ENCODE measurements at regions not wholly inside any gene's neighbourhood (a gene's known extent, or its start where the extent isn't known, plus 50 kb on each side); places are given as distances from the start of the nearest gene placed in this dataset.

DNA sequence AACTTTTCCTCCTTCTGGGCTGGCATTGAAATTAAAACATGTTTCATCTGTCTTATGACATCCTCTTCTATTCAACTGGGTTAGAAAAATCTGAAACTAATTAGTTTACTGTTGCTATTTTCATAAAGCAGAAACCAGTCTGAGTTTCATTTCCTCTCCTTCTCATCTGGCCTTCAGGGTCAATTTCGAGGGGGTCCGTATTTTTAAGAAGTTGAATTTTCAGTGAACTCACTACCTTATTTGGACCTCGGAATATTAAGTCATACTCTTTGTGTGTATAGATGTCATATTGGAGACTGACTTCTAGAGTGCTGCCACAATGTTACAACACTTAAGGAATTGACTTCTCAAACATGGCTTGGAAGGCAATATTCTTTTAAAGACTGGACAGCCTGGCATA, 485.9 kb downstream of the SQOR start:
- DNase-seq: no peak

- DNase-seq: no peak
These were observed 486.6 kb downstream of the SQOR start for GRCh38 chr15:46121441-46121840.

- no peak for DNase-seq
These were observed 491.8 kb downstream of the SQOR start for GRCh38 chr15:46126581-46126980.

GRCh38 chr15:46127361-46127874, 492.6 kb downstream of the SQOR start:
- no peak for DNase-seq

DNA sequence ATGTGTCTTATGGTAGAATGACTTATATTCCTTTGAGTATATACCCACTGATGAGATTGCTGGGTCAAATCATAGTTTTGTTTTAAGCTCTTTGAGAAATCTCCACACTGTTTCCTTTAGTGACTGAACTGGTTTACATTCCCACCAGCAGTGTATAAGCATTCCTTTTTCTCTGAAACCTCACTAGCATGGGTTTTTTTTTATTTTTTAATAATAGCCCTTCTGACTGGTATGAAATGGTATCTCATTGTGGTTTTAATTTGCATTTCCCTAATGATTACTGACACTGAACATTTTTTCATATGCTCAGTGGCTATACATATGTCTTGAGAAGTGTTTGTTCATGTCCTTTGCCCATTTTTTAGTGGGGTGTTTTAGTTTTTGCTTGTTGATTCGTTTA, 494.3 kb downstream of the SQOR start:
- no peak for DNase-seq

DNA sequence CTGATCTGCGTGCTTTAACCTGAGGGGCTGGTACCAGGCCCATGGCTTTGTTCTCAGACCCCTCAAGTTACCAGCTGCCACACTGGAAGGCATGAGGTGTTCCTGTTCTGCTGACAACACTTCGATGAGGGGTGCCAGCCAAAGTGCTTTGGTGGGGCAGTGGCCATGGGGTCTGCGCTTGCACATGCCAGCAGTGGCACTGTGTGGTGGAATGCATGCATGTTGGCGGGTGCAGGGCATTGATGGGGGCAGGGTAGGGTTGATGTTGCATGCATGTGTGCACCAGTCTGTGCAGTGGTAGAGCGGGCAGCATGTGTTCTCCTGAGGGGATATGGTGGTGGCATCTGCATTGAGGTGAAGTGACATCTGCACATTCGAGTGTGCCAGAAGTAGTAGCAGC, 497.0 kb downstream of the SQOR start:
- no peak for DNase-seq

DNA sequence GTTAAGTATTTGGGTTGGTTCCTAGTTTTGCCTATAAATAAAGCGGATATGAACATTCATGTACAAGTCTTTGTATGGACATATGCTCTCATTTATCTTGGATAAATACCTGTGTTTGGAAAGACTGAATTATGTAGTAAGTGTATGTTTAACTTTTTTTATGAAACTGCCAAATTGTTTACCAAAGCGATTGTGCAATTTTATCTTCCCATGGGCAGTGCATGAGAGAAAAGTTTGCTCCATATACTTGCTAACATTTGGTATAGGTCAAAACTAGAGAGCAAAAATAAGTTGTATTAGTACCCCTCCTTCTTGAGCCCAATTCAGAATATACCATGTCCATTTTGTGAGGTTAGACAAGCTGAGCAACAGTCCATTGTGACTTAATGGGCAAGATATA, 502.6 kb downstream of the SQOR start:
- no peak for DNase-seq

GRCh38 chr15:46146002-46146401, 511.2 kb downstream of the SQOR start:
- no peak for DNase-seq

GRCh38 chr15:46146915-46147314, 512.1 kb downstream of the SQOR start:
- DNase-seq: no peak

DNA sequence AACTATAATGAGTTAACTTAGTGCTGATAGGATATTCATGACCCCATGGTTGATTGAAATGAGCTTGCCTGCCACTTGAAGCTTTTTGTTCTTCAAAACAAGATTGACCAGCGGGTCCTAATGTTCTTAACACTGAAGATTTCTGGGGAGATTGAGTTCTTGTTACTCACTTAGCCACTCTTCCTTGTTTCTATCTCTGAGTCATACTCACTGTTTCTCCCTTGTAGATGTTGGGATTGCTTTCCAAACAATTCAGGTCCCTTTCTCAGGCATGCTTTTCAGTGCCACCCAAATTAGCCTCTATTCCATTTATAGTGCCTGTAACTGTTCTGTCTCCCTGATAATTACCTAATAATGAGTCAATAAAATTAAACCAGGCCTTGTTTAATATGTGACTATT, 517.0 kb downstream of the SQOR start:
- DNase-seq: no peak

DNA sequence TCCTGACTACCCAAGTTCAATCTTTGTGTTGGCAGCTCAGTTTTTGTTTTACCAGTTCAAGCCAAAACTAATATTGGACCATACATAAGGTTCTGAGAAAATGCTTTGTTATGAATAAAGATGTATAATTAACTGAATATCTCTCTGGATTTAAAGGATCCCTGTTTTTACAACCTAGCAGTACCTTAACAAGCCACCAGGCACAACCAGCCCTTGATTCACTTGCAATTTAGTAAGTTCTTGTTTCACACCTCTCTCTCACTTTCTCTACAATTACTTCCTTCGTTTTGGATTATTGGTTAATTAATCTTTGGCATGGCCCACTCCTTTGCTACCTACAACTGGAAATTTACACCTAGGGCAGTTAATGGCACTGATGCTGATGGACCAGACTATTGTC, 531.9 kb downstream of the SQOR start:
- no peak for DNase-seq

- no peak for DNase-seq
These were observed 535.5 kb downstream of the SQOR start for GRCh38 chr15:46170326-46170725.

- DNase-seq: no peak
These were observed 539.3 kb downstream of the SQOR start for GRCh38 chr15:46174122-46174521.

DNA sequence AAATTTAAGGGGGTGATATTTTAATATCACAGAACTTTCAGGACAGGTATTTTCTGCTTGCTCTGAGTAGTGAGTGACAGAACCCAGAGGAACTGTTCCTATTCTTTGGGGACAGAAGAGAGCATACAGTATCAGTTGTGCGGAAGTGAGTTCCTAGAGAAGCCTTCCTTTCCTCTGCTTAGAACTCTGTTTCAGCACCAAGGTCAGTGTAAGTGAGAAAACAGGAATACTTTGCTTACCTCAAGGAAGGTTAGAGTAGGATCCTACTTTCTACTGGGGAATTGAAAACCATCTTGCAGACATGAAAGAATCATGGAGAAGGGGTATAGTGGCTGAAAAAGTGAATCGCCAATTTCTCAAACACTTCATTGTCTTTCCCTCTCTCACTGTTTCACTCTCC, 542.4 kb downstream of the SQOR start:
- DNase-seq: no peak

- no peak for DNase-seq
These were observed 543.3 kb downstream of the SQOR start for GRCh38 chr15:46178138-46178537.

GRCh38 chr15:46207341-46207740, 572.5 kb downstream of the SQOR start:
- no peak for DNase-seq

DNA sequence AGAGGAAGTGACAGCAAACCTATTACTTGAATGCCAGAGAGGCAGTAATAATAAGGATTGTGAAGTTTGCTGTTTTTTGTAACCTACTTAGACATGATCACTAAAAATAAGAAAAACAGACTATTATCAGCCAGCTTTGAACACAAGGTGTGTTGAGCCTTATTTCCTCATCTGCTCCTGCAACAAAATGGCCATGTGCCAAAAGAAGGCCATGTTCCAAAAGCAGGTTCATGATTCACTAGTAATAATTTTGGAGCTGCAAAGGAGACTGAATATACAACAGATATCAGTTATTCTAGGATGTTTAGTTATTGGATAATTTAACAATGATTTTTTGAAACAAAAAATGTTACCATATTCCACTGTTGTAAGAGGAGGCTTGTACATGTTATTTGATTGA, 578.7 kb downstream of the SQOR start:
- no peak for DNase-seq

GRCh38 chr15:46222826-46223225, 588.0 kb downstream of the SQOR start:
- no peak for DNase-seq

- DNase-seq: no peak
These were observed 594.4 kb downstream of the SQOR start for GRCh38 chr15:46229263-46229662.

DNA sequence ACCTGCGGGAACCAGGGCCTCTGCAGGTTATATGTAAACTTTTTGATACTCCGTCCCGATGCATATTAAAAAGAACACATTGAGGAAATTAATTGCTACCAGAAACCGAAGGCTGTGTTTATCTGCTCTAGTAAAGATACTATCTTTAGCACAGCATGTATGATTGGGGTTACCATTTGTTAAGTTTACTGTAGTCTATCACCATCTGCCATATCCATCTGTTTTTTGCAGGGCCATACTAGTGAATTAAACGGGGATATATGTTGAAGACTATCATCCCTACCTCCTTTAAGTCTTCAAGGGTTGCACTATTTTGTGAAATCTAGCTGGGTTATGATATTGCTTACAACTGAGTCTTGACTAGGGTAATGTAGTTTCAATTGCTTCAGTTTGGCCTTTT, 597.0 kb downstream of the SQOR start:
- DNase-seq: no peak

GRCh38 chr15:46232471-46232870, 597.6 kb downstream of the SQOR start:
- no peak for DNase-seq

- DNase-seq: no peak
These were observed 608.1 kb downstream of the SQOR start for GRCh38 chr15:46242935-46243334.

DNA sequence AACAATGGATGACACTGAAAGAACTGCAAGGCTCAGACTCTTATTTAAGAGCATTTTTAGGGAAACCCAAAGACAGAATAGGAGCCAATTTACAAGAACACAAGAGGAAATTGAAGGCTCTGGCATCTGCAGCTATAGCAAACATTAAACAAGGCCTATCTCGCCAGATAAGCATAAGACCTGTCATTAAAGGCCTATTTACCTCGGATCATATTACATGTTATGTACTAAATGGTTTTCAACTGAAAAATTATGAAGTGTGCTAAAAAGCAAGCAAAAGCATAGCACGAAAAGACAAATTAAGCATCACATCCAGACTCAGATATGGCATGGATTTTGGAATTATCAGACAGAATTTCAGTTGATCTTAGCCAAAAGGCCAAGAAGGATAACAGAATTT, 617.1 kb downstream of the SQOR start:
- DNase-seq: no peak

DNA sequence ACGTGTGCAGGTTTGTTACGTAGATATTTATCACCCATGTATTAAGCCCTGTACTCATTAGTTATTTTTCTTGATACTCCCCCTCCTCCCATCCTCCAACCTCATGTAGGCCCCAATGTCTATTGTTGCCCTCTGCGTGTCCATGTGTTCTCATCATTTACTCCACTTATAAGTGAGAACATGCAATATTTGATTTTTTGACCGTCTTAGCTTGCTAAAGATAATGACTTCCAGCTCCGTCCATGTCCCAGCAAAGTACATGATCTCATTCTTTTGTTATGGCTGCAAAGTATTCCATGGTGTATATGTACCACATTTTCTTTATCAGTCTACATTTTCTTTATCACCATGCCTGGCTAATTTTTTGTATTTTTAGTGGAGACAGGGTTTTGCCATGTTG, 623.2 kb downstream of the SQOR start:
- no peak for DNase-seq

- no peak for DNase-seq
These were observed 626.1 kb downstream of the SQOR start for GRCh38 chr15:46260937-46261336.

Data from activated CD4-positive, CD25-positive, alpha-beta regulatory T cell treated with anti-CD3 and anti-CD28 coated beads, Interleukin-2, amount 50 U/mL, for 72 hours (primary cell).